Stimulated activated CD8-positive, alpha-beta memory T cell treated with anti-CD3 and anti-CD28 coated beads, Interleukin-12 subunit alpha, Interleukin-12 subunit beta, amount 100 ng/mL, for 24 hours (primary cell): ENCODE measurements at regions not wholly inside any gene's neighbourhood (a gene's known extent, or its start where the extent isn't known, plus 50 kb on each side); places are given as distances from the start of the nearest gene placed in this dataset.
"Not testable (repeated sequence)": the region's sequence is repeated elsewhere in the genome, so short reads cannot be mapped to it uniquely, and the experiment has no call there.

ENCODE experiments used
- DNase-seq: peaks from one replicate; pipeline ENCODE4 v3.0.0-alpha.2; 2020; ENCODE audit errors: extremely low read depth

DNA sequence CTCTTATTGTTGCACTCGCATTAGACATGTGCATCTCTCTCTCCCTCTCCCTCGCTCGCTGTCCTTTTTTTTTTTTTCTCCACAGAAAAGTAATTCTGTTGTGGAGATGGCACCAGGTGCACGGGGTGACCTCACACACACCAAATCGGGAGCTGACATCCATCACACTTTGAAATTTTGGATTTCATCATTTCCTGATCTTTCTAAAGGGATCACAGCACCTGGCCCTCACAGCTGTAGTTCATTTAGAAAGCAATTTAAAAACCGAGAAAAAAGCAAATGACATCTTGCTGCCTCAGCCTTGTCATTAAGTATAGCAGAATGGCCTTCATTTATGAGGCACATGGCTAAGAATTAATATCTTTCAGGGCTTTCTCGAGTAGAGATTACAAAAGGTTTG, 717.2 kb downstream of the RNF144A start:
- no peak for DNase-seq

DNA sequence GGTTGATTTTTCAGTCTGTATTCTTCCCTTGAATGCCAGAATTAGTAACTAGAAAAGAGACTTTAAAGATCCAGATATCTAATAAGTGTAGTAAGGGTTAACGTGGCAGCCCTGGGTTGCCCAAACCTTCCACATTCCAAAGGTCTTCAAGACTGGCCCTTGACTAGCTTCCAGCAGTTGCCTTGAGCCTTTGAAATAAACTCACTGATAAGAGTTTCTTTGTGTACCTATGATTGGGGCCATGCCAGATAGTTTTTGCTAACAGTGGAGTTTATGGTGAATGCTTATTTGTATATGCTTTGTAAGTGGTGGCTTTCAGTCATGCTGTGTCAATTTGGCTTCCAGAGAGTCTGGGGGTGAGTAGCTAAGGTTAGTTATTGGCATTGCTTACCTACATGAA, 722.3 kb downstream of the RNF144A start:
- DNase-seq: no peak

DNA sequence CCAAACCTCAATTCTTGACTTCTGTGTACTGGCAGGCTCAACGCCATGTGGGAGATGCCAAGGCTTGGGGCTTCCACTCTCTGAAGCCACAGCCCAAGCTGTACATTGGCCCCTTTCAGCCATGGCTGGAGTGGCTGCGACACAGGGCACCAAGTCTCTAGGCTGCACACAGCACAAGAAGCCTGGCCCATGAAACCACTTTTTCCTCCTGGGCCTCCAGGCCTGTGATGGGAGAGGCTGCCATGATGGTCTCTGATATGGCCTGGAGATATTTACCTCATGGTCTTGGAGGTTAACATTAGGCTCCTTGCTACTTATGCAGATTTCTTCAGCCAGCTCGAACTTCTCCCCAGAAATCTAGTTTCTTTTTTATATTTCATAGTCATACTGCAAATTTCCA, 724.1 kb downstream of the RNF144A start:
- not testable (repeated sequence) for DNase-seq

DNA sequence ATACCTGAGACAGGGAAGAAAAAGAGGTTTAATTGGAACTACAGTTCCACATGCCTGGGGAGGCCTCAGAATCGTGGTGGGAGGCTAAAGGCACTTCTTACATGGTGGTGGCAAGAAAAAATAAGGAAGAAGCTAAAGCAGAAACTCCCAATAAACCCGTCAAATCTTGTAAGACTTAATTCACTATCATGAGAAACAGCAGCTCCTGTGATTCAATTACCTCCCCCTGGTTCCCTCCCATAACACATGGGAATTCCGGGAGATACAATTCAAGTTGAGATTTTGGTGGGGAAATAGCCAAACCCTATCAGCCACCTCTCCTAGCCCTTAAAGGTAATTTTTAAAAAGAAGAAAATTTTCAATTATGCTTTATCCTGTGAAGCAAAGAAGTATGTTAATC, 728.8 kb downstream of the RNF144A start:
- DNase-seq: no peak

DNA sequence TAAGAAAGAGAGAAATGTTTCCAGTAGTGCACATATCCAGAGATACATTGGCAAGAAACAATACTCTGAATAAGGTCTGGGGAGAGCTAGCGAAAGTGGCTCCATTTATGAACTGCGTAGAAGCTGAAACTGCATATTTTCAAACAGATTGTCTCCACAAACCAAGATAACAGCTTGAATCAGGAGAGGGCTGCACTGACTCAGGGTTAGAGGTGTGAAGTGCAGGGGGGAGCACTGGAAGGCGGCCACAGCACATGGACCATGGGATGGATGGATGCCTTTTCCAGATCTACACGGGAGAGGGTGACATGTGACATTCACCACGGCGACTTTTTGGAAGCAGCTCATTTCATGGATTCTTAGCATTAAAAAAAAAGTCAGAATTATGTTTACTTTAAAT, 729.4 kb downstream of the RNF144A start:
- no peak for DNase-seq

DNA sequence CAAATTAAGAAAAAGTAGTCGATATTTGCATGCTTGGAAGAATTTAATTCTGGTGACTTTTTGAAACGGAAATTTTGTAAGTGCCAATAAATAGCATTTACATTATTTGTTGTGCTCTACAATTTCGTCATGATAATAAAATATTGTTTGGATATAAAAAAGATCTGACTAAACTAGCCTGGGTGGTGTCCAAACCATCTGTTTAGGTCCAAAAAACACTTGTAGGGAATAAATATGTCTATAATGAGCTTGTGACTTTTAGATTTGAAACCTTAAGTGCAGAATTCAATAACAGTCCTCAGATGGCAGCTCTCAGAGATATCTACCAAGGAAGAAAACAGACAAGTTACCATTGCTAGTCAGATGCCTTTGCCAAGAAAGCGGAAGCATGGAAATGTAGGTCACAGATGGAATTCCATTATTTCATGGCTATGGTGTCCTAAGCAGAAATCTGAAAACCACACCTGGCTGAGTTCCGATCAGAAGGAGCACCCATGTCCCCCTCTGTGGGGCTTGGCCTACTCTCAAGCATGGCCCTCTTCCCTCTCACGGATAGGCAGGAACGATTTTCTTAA, 731.1 kb downstream of the RNF144A start:
- DNase-seq: no peak

DNA sequence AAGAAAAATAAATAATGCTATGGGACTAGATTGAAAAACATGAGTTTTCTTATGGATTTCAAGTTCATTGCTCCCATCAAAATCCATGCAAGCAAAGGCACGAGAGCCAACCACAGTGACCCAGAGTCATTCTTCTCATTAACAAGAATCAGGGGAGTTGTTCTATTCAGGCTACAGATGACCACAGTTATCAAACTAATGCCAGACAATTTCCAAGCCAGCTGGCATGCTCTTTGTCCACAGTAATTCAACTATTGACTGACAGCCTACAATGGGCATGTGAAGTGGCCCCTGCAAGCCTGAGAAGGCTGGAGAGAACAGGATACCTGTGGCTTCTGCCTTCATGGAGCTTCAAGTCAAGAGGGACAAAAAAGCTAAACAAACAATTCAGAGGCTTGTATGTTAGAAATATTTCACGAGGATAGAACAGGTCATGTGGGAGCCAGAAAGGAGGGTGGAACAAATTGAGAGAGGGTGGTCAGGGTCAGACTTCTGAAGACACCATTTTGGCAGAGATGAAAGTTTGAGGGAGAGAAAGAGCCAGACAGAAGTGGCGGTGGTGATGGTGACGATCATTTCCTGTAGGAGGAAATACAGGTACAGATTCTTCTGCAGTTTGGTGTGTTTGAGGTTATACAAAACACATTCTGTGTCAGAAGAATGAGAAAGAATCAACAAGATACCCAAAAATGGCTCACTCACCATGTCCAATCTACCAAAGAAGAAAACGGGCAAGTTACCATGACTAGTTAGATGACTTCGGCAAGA, 732.4 kb downstream of the RNF144A start:
- no peak for DNase-seq

DNA sequence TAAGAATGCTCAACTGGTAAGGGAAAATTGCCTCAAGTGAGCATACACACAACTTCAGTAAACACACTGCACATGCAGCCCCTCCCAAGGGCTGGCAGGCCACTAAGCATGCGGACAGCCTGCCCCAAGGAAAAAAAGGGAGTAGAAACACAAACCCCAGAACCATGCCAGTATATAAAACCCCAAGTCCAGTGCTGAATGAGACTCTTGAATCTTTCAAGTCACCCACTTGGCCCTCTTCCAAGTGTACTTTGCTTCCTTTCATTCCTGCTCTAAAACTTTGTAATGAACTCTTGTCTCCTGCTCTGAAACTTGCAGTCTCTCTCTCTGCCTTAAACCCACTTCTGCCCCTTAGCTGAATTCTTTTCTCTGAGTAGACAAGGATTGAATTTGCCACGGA, 736.4 kb downstream of the RNF144A start:
- DNase-seq: no peak

DNA sequence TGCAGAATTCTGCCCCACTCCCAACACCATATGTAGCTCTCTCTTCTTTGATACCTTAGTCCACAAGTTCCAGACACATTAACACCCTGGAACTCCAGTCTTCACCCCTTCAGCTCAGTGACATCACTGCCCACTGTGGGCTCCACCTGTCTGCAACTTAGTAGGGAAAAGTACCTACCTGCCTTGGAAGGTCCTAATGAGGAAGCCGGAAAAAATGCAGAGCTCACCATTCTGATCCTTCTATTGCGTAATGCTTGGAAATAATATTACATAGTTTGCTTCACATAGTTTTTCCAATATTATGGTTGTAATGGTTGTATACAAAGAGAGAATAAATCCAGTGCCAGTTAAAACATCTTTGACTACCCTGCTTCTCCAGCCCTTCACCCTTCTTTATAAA, 738.4 kb downstream of the RNF144A start:
- no peak for DNase-seq

DNA sequence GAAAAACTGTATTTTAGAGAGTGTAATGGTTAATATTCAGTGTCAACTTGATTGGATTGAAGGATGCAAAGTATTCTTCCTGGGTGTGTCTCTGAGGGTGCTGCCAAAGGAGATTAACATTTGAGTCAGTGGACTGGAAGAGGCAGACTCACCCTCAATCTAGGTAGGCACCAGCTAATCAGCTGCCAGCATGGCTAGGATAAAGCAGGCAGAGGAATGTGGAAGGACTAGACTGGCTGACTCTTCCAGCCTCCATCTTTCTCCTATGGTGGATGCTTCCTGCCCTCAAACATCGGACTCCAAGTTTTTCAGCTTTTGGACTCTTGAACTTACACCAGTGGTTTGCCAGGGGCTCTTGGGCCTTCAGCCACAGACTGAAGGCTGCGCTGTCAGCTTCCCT, 740.3 kb downstream of the RNF144A start:
- not testable (repeated sequence) for DNase-seq

DNA sequence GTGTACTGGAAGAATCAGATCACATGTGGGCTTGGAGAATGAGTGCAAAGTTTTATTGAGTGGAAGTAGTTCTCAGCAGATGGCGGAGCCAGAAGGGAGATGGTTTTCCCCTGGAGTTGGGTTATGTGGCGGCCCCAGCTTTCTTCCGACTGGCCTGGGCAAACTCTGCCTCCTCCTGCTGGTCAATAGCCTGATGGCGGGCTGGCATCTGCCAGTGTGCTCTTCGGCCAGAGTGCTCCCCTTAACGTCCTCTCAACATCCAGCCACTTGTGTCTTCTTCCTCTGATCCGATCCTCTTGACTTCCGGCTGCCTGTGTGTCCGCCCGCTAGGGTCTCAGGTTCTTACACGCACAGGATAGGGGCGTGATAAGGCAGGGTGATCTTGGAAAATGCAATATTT, 741.3 kb downstream of the RNF144A start:
- DNase-seq: no peak

DNA sequence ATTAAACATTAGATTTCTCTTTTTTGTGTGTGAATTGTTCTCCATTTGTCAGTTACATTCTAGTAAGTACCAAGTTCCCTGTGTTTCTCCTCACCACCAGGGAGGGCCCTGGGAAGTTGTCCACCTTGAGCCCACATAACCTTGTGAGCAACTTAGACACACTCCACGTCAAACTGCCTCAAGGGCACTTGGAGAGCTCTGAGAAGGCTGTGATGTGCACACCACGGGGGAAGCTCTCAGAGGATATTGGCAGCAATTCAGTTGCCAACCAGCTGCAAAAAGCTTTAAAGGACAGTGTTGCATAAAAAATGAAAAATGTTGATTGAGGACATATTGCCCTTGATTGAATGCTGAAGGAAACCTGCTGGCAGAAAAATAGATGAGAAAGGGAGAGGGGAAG, 743.6 kb downstream of the RNF144A start:
- DNase-seq: no peak

DNA sequence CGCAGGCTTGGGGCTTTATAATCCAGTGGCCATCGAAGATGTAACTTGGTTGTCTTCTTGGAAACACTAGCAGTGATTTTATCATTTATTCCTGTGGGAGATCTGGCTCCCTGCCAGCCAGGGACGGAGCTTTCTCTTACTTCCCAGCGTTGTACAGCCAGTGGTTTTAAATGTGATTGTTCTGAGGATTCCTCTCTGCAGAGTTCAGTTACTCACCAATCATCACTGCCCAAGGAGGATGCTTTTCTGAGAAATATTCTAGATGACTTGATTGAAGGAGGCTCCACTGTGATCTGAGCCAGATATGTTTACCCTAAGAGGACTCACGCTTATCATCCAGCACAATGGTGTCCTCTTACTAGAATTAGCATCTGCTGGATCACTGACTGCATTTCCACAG, 744.3 kb downstream of the RNF144A start:
- no peak for DNase-seq

DNA sequence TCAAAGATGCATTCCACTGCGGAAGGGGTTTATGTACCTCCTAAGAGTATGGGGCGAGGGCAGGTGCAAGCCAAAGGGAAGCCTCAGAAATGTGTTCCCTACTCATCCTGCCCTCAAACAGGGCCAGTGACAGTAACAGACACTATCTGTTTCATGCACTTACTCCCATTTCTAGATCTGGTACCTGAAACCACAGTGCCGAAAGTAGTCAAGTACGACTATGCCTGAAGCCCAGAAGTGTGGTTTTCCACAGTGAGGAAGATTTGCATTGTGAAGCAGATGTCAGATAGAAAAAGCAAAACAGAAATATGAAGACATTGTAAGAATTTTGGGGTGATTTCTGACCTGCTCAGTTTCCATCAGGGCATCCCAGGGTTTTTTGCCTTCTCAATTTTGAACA, 748.7 kb downstream of the RNF144A start:
- DNase-seq: no peak

DNA sequence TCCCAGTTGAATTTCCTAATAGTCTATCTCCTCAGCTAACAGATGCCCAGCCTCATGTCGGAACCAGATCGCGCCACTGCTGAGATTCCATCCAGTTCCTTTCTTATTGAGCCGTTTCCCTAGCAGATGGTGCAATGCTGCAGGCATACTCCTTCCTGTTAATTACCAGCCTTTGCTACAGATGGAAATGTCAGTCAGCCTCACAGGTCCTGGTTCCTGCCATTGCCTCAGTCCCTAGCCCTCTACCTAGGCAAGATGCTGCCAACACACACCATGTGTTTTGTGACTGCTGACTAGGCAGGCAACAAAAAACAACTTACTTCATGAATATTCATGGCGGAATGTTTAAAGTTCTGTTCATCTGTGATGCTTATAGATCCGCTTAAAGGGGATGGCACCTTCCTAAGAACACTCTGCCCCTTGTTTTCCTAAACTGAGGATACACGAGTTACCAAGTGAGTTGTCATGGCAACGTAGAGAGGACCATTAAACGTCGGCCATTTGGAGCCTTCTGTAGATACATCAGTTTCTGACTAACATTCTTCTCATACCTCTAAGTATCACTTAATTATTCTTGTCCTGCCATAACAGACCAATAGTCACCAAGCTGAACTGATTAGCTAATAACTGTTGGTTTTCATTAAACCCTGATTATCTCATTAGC, 749.5 kb downstream of the RNF144A start:
- DNase-seq: no peak

DNA sequence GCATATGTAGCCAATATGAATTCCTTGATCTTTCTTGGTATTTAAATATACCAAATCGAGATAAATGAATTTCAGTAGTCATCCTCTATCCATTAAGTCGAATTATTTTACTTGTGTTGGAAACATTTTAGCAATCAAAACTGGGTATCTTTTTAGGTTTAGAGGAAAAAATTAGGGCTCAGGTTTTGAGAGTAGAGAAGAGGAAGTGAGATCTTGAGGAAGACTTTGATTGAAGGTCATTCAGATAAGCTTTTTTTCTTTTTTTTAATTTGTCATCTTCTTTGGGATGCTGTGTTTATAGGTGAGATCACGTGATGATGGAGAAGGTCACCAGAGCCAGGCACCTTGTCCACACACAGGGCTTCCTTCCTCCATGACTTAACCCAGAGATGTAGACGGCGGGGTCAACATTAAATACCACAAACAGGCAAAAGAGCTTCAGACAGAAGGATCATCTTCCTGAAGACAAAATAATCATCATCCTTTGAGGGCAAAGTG, 750.1 kb downstream of the RNF144A start:
- DNase-seq: no peak

DNA sequence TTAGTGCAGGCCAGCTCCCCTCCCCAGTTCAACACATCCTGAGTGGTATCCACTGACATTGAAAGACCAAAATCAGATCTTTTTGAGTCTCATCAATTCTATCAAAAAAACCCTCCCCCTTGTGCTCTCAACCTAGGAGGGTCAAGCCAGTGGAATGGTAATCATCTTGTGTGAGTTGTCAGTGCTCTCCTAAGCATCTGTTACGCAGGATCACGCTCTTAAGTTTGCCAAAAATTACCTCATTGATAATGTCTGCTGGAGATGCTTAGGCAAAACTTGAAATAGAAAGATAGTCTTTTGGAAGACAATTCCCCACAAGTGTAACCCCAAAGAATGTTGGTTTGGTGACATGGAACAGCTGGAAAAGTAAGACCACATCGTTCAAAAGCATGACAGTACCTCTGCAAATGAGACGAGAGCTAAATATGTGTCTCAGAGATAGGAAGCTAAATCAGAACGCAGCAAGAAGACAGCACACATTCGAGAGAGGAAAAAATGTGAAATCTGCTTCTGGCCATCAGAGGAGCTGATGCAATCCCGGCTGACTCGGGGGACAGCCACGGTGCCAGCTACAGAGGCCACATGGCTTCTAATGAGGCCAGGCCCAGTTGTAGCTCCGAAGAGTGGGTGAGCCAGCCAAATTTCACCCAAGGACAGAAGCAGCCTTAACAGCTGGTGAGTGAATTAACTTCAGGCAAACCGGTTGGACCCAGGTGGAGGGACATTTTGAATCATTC, 753.9 kb downstream of the RNF144A start:
- DNase-seq: no peak

DNA sequence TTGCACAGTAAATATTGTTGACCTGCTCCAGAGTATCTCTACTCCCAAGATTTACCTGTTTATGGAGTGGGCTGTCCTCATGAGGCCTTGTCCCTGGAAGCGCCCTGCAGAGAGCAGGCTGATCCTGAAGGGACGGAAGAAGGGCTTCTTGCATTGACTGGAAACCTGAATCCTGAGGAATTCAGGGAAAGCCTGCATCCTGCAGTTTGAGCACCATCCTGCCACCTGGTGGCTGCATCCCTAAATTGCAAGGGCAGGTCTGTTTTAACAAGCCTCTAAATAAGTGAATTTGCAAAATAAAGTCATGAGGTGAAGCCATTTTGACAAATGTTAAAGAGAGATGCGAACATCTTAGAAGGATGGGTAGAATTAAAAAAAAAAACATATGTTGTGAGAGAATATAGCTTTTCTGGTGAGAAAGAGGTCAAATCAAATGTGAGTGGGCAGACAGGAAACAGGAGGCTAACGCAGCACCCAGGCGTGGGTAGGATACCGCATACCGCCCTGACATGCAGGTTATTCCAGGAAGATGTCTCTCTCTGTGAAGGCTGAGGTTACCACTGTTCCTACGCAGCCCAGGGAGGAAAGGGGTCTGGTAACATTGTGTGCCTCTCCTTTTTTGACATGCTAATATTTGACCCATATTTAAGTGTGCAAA, 754.9 kb downstream of the RNF144A start:
- DNase-seq: peak; percentile 23

DNA sequence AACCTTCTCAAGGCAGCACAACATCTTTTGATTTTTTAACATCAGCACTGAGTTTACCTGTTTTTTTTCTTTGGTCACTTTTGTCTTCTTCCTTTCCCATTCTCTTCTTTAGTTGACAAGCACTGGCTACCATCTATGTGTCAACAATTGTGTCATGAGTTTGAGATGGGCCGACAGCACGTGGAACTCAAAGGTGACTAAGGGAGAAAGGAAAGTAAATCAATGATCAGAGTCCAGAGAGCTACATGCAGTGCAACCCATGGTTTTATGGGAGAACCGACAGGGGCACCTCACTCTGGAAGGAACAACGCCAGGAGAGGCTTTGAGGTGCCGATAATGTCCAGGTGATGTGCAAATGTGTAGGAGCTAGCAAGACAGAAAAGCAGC, 755.5 kb downstream of the RNF144A start:
- DNase-seq: no peak

DNA sequence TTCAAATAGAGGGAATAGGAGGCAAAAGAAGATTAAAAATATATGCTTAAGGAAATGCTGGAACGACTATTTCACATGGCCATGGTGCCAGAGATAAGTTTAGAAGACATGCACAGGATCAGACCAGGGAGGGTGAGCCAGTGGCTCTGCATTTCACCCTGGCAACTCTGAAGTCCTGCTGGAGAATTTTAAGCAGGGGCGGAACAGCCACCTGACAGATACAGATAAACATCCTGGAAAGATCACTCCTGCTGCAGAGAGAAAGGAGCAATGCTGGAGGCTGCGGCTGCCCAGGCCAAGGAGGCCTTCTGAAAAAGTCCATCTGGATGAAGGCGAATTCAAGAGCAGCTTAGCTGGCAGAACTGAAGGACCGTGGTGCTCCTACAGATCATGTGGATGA, 755.9 kb downstream of the RNF144A start:
- no peak for DNase-seq

DNA sequence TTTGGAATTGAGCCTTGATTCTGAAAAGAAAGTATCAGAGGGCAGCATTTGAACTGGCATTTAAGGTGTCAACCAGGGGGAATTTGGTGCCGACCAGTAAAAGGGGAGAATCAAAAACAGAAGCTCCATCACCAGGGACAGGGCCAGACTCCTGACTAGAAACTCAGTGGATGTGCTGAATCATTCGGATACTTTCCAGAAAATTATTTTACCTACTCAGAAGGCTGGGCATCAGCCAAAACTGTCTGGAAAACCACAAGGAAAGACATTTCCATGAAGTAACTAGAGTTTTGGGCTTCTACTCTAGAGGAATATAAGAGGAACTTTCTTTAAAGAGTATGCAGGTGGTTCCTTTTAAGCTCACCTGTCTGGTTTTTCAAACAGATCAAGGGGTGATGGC, 756.6 kb downstream of the RNF144A start:
- no peak for DNase-seq

DNA sequence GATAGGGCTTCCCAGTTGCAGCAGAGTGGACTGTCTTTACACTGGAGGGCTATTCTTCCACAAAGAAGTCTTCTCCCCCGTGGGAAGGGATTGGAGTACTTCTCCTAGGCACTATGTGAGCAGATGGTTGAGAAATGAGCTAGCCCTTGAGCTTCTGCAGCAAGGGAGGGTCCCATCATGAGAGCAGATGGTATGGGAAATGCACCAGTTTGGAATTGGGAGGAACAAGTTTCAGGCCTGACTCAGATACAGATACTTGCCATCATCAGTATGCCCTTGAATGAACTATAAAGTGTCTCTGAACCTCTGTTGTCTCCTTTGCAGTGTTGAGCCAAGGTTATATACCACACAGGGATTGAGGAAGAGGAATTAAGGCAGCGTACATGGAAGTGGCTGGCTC, 757.4 kb downstream of the RNF144A start:
- DNase-seq: no peak
